Chondrocyte (in vitro differentiated cells): ENCODE measurements at regions not wholly inside any gene's neighbourhood (a gene's known extent, or its start where the extent isn't known, plus 50 kb on each side); places are given as distances from the start of the nearest gene placed in this dataset.

ENCODE experiments used
- DNase-seq: peaks from one replicate; pipeline ENCODE4 v3.0.0; 2021; ENCODE audit warnings: mixed read lengths, low spot score
- H3K27ac Mint-ChIP-seq: one replicate; pipeline ENCODE4 v1.8.0; 2021; ENCODE audit warnings: mild to moderate bottlenecking, moderate library complexity, mixed read lengths; ENCODE audit not compliant: unreplicated experiment
- H3K27me3 Mint-ChIP-seq: 2 replicates; pipeline ENCODE4 v1.8.0; 2021; ENCODE audit warnings: low read depth, mixed read lengths
- H3K36me3 Mint-ChIP-seq: 2 replicates; pipeline ENCODE4 v1.8.0; 2021; ENCODE audit warnings: low read depth, mixed read lengths
- H3K4me1 Mint-ChIP-seq: 2 replicates; pipeline ENCODE4 v1.8.0; 2021; ENCODE audit warnings: low read depth, mild to moderate bottlenecking, mixed read lengths
- H3K4me3 Mint-ChIP-seq: one replicate; pipeline ENCODE4 v1.8.0; 2021; ENCODE audit warnings: mild to moderate bottlenecking, moderate library complexity, mixed read lengths; ENCODE audit not compliant: unreplicated experiment
- H3K9me3 Mint-ChIP-seq: 2 replicates; pipeline ENCODE4 v1.8.0; 2021; ENCODE audit warnings: low read depth, mixed read lengths
- TF ChIP-seq, protein P1 (sequence below): fragments of 200-600 bp; sonication (generic); IDR thresholded peaks from 2 replicates; pipeline ENCODE4 v1.5.0; 2021; ENCODE audit warnings: antibody characterized with exemption, mild to moderate bottlenecking, moderate library complexity

- no peaks in the 10 kb centered on the region for H3K27me3 Mint-ChIP-seq
- TF ChIP-seq, protein P1, sequence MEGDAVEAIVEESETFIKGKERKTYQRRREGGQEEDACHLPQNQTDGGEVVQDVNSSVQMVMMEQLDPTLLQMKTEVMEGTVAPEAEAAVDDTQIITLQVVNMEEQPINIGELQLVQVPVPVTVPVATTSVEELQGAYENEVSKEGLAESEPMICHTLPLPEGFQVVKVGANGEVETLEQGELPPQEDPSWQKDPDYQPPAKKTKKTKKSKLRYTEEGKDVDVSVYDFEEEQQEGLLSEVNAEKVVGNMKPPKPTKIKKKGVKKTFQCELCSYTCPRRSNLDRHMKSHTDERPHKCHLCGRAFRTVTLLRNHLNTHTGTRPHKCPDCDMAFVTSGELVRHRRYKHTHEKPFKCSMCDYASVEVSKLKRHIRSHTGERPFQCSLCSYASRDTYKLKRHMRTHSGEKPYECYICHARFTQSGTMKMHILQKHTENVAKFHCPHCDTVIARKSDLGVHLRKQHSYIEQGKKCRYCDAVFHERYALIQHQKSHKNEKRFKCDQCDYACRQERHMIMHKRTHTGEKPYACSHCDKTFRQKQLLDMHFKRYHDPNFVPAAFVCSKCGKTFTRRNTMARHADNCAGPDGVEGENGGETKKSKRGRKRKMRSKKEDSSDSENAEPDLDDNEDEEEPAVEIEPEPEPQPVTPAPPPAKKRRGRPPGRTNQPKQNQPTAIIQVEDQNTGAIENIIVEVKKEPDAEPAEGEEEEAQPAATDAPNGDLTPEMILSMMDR: no peak
- no peak for DNase-seq
These were observed 404.7 kb downstream of the ARL4A start for GRCh38 chr7:13091974-13092707.

DNA sequence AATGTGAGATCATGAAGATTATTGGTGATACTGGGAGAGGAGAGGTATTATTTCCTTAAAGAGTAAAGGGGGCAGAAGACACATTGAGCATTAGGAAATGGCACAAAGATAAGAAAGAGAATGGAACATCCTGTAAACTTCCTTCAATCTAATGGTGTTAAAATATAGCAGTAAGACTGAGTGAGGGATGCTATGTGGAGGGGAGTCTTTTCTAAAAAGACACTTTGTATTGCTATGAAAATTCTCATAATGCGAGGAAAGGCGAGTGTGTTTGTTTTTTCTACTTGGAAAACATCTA, 405.2 kb downstream of the ARL4A start:
- Mint-ChIP-seq H3K36me3 (peaks cover 2% of the 10 kb centered on the region), H3K27ac (no peak overlapping the region), H3K27me3 (no peaks in the 10 kb centered on the region), H3K4me3 (no peak overlapping the region), H3K4me1 (no peaks in the 10 kb centered on the region), H3K9me3 (peaks cover 14% of the 10 kb centered on the region)
- TF ChIP-seq, protein P1: no peak
- no peak for DNase-seq

More at GRCh38 chr7:13091974-13092707, 404.7 kb downstream of the ARL4A start:
- Mint-ChIP-seq H3K36me3 (peaks cover 2% of the 10 kb centered on the region), H3K9me3 (peaks cover 14% of the 10 kb centered on the region), H3K4me3 (no peak overlapping the region), H3K27ac (no peak overlapping the region), H3K4me1 (no peaks in the 10 kb centered on the region)

DNA sequence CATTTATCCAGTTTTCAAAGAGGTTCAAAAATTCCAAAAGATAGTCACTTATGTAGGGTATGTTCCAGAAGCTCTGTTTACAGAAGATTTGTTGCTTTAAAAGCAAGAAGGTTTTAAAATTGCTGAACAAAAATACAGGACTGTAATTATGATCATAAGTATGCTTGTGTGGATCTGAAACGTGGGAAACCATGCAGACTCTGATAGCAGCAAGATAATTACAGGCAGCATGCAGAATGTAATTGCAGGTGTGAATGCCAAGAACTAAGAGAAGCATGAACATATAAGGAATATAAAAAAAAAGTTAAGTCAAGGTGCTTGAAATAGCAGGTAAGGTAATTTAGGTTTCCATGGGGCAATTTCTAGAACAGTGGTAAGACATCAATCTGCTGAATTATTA, 405.7 kb downstream of the ARL4A start:
- TF ChIP-seq, protein P1: no peak
- peaks cover under 1% of the 10 kb centered on the region for H3K36me3 Mint-ChIP-seq
- no peak overlapping the region for H3K4me3 Mint-ChIP-seq
- no peaks in the 10 kb centered on the region for H3K27me3 Mint-ChIP-seq
- H3K4me1 Mint-ChIP-seq: no peaks in the 10 kb centered on the region
- peaks cover 9% of the 10 kb centered on the region for H3K9me3 Mint-ChIP-seq
- no peak overlapping the region for H3K27ac Mint-ChIP-seq
- DNase-seq: no peak

GRCh38 chr7:13097499-13097898, 410.1 kb downstream of the ARL4A start:
- H3K4me1 Mint-ChIP-seq: peaks cover 6% of the 10 kb centered on the region
- H3K36me3 Mint-ChIP-seq: no peaks in the 10 kb centered on the region
- TF ChIP-seq, protein P1: no peak
- H3K27ac Mint-ChIP-seq: no peak overlapping the region
- no peaks in the 10 kb centered on the region for H3K27me3 Mint-ChIP-seq
- H3K9me3 Mint-ChIP-seq: no peaks in the 10 kb centered on the region
- no peak for DNase-seq
- H3K4me3 Mint-ChIP-seq: no peak overlapping the region

- Mint-ChIP-seq H3K4me3 (no peak overlapping the region), H3K9me3 (no peaks in the 10 kb centered on the region), H3K4me1 (peaks cover 6% of the 10 kb centered on the region), H3K36me3 (no peaks in the 10 kb centered on the region), H3K27me3 (no peaks in the 10 kb centered on the region), H3K27ac (no peak overlapping the region)
- TF ChIP-seq, protein P1: no peak
- DNase-seq: no peak
These were observed 410.7 kb downstream of the ARL4A start for GRCh38 chr7:13098161-13098560.
